NOMO-1 (cell line): ENCODE measurements at regions not wholly inside any gene's neighbourhood (a gene's known extent, or its start where the extent isn't known, plus 50 kb on each side); places are given as distances from the start of the nearest gene placed in this dataset.

Experiments
- DNase-seq, 2 experiments: peaks; one replicate each; lab custom pipeline; 2025; ENCODE audit not compliant: unreplicated experiment in 2 of 2; lab: John Stamatoyannopoulos, UW

DNA sequence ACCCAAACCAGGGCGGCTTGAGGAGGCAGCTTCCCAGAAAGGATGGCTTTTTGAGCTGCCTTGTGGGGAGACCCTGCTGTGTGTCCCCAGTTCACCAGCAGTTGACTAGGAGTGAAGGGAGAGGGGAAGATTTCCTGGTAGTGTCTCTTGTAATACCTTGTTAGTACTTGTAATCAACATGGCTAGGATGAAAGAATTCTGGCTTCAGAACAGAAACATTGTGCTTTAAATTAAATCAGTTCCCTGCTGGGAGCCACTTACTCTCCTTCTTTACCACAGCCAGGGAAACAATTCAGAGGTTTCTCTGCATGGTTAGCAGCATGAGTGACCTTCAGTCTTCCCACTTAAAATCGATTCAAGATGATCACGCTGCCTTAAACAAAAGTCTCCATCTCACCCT is 525.4 kb upstream of the ID4 start:
- no peak for DNase-seq

DNA sequence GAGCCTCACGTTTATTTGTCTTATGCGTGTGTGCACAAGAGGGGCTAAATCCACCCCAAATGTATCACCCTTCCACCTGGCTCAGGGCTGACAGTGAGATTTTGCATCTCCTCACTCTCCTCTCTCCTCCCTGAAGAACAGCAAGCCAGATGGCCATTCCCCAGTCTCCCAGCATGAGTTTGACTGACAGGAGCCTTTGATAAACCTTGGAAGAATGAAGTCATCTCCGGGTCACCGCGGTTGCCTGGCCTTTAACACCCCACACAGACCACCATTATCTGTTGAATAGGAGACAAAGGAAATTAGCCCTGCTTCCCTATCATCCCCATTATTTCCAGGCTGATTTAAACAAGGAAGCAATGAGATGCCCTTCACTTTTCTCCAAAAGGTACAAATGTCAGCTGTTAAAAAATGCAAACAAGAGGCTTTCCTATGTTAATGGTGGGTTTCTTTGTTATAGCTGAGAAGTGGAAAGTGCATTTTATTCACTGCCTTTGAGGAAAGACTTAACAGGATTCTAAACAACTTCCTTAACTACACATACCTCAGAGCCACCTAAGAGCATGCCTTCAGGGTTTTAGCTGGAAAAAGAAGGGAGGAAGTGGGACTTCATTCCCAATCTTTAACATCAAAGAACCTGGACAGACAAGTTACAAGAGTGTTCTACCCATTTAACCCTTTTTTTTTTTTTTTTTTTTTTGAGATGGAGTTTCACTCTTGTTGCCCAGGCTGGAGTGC is 524.8 kb upstream of the ID4 start:
- DNase-seq = no peak

GRCh38 chr6:19317431-19317986 is 519.7 kb upstream of the ID4 start:
- DNase-seq = no peak

DNA sequence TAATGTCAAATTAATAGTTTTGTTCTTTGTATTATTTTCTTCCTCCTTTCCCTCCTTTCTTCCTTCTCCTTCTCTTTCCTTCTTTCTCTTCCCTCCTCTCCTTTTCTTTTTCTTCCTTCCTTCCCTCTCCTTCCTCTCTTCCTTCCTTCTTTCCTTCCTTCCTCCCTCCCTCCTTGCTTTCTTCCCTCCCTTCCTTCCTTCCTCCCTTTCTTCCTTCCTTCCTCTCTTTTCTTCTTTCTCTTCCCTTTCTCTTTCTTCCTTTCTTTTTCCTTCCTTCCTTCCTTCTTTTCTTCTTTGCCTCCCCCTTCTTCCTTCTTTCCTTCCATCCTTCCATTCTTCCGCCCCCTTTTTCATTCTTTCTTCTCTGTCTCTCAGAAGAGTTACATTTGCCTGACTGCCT is 518.2 kb upstream of the ID4 start:
- DNase-seq = no peak

GRCh38 chr6:19320111-19320581 is 517.0 kb upstream of the ID4 start:
- DNase-seq = no peak

DNA sequence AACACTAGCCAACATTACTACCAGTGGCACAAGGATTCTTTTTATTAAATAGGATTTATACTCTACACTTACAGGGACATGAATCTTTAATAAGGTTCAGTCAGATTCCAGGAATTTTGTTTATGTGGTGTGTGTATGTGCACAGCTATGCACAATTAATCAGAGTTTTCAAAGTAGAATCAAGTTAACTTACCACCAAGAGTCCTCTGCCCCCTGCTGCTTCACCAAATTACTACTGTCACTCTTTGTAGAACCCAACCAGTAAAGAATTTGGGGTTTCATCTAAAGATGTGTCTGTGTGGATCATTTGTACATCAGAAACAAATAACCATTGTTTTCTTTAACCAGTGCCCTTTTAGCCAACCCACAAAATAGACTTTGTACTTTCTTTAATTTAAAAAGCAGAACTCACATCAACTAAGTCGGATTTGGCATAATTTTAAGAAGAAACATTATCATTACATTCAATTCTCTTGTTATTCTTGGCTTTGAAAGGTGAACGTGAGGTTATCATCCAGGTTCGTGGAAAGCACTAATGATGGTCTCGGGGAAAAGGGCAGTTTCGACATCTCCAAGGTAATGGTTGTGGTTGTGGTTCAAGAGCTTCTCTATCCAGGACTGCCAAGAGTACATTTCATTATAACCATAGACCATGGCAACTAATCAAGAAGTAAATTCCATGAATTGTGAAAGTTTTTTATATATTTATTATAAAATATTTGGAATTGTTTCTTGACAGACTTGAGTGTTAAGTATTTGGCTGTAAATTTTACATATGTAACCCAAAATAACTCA is 514.3 kb upstream of the ID4 start:
- no peak for DNase-seq

DNA sequence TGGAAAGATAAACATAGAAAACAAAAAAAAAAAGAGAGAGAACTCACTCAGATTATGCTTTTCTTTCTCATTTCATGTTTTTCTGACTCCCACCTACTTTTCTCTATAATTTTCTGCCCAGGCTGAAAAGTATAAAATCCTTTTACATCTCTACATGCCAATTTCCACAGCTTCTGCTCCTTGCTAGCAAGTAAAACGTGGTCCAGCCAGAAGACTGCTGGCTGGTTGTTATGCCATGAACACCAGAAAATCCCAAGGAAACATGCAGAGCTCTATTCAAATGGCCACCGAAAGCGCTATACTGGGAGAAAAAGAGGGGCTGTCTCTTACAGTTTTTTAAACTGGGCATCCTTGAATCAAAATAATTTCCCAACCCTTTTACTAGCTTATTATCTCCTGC is 512.8 kb upstream of the ID4 start:
- DNase-seq = no peak

DNA sequence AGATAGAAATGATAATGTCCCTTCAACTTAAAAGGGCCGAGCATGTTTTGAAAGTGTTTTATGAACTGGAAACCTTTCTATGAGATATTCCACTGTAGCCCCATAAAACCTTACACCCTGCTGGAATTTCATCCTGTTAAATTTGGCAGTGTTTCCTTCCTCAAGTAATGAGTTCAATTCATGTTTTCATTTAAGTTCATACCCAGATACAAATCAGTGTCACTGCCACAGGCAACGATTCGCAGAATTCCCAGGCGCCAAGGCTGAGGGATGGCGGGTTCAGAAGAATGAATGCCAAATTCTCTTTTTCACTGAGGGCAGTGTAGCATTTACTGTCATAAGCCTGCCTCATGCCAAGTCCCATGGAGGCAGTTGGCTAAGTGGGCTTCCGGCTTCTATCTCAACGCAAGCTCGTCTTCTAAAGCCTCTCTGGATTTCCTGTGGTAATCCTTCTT is 511.8 kb upstream of the ID4 start:
- no peak for DNase-seq

DNA sequence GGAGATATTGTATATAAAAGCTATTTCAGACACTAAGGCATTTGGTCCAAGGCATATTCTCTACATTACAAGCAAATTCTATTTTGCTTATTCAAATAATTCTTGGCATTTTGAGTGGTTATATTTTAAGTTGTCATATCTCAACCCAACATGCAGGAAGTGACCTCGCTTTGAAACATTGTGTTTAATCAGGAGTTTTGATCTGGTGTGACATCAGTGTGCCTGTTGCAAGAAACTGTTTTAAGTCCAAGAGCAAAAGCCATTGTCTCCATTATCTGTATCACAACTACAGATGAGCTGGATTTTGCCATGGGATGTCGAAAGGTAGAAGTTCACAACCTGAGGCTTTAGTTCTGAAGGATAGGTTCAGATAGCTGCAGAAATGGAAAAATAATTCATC is 509.9 kb upstream of the ID4 start:
- DNase-seq = no peak

- DNase-seq = no peak
Measured at GRCh38 chr6:19327661-19328060, 509.5 kb upstream of the ID4 start.

- DNase-seq = no peak
Measured at GRCh38 chr6:19329078-19329477, 508.1 kb upstream of the ID4 start.

DNA sequence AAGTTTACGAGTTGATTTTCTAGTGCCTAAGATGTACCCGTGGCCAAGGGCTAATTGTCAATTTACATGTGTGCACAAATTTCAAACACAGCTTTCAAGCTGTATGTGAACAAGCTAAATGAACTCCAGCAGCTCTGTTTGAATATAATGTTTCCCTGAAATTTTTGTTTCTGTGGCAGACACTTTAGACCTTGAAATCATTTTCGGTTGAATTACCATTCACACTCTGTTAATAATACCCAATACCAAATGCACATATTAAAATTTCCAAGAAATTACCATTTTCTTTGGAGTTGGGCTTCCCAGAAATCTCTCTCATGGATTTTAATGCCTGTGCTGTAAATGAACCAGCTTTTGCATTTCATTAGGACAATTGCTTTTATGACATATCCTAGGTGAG is 506.1 kb upstream of the ID4 start:
- no peak for DNase-seq

GRCh38 chr6:19332806-19333460 is 504.2 kb upstream of the ID4 start:
- DNase-seq = no peak

- DNase-seq = no peak
Measured at GRCh38 chr6:19333936-19334335, 503.2 kb upstream of the ID4 start.

- DNase-seq = no peak
Measured at GRCh38 chr6:19336579-19336978, 500.6 kb upstream of the ID4 start.

DNA sequence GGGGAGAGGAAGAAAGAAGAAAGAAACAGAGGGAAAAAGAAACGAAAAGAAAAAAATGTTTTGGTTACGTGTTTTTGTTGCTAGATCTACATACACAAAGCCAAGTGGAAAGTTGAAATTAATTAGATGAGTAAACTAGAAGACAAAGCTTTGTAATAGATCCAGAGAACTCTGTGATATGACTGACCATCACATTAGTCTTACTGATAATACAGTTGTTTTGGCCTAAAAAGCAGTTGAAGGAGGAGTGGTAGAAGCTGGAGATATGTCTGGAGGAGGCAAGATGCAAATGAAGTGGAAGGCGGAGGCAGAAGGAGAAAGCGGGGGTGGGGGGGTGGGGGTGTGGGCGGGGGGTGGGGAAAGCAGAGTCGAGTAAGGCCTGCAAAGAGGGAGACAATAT is 500.1 kb upstream of the ID4 start:
- DNase-seq = no peak

- DNase-seq = no peak
Measured at GRCh38 chr6:19342616-19343015, 494.6 kb upstream of the ID4 start.

DNA sequence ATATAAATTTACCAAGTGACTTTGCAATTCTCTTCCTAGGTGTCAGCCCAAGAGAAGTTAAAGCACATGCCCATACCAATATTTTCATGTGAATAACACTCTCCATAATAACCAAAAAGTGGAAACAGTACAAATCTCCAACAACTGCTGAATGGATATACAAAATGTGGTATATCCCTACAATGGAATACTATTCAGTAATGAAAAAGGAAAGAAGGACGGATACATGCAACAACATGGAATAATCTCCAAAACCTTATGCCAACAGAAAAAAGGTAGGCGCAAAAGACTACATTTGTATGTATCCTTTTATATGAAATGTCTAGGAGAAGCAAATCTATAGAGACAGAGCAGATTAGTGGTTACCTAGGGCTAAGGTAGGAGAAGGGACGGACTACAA is 487.7 kb upstream of the ID4 start:
- DNase-seq = no peak

DNA sequence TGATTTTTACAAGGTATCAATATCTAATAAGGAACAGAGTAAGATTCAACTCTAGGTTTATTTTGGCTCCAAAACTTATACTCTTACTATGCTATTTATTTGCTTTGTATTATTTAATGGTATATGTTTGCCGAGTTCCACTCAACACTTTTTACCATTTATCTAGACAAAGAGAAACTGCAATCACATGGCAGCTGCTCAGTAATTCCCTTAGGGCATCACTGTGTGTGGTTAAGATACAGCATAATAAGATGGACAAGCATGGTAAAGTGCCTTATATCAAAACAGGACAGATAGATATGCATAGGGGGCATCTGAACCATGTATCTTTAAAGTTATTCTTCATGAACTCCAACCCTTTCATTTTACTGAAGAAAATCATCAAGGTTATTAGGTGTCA is 483.0 kb upstream of the ID4 start:
- DNase-seq = no peak

DNA sequence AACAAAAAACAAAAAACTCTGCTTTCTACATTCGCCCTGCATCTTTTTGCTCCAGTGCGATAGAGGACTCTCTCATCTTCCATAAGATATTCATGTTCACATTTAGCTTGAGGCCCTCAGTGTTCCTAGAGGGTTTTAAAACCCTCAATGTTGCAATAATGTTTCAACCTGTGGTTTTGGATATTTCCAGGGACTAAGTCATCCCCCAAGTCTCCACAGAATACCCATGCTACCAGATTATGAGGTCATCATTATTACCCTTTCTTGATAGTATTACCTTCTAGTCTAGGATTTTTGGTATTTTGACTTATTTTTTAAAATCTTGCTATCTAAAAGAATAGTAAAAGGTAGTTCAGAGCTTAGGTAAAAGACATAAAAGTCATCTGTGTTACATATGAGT is 480.5 kb upstream of the ID4 start:
- no peak for DNase-seq

- DNase-seq = no peak
Measured at GRCh38 chr6:19362396-19362795, 474.8 kb upstream of the ID4 start.
